ENCODE measurements at regions not wholly inside any gene's neighbourhood (a gene's known extent, or its start where the extent isn't known, plus 50 kb on each side); places are given as distances from the start of the nearest gene placed in this dataset.

DNA sequence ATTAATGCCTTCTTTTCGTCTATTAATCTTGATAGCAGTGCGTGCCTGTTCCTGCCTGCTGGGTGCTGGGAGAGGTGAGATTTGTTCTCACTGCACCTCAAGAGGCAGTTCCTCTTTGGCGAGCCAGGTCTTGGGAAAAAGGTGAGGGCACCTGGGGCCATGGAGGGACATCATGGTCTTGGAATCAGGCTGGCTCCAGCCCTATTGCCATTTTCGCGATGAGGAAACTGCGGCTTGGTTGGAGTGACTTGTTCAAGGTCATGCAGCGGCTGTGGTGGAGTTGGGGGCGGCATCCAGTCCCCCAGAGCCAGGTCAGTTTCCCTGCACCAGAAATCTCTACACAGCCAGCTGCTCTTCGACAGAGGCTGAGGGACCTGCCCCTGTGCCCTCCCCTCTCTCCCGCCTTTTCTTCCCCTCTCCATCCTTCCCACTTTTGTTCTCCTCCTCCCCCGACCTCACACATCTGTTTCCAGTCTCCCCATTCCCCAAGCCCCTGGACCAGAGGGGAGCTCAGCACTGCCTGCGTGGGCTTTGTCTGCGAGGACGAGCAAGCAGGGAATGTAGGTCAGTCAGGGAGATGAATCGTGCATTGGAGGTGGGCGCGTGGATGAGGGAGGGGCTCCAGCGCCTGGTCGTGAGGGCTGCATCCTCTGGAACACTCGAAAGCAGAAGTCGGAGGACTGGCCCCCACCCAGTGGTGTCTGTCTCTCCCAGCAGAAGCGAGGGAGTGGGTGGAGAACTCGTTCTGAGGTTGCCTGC is 135.1 kb downstream of the ACTL8 start:
- TF ChIP-seq, protein P1, sequence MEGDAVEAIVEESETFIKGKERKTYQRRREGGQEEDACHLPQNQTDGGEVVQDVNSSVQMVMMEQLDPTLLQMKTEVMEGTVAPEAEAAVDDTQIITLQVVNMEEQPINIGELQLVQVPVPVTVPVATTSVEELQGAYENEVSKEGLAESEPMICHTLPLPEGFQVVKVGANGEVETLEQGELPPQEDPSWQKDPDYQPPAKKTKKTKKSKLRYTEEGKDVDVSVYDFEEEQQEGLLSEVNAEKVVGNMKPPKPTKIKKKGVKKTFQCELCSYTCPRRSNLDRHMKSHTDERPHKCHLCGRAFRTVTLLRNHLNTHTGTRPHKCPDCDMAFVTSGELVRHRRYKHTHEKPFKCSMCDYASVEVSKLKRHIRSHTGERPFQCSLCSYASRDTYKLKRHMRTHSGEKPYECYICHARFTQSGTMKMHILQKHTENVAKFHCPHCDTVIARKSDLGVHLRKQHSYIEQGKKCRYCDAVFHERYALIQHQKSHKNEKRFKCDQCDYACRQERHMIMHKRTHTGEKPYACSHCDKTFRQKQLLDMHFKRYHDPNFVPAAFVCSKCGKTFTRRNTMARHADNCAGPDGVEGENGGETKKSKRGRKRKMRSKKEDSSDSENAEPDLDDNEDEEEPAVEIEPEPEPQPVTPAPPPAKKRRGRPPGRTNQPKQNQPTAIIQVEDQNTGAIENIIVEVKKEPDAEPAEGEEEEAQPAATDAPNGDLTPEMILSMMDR (IDR thresholded peaks at IDR 0.05) = no peak
- TF ChIP-seq POLR2A (IDR thresholded peaks at IDR 0.05) = no peak

All from tibial nerve (tissue), 3 donors.